Kidney epithelial cell (primary cell): ENCODE measurements at regions not wholly inside any gene's neighbourhood (a gene's known extent, or its start where the extent isn't known, plus 50 kb on each side); places are given as distances from the start of the nearest gene placed in this dataset.
"Not testable (repeated sequence)": the region's sequence is repeated elsewhere in the genome, so short reads cannot be mapped to it uniquely, and the experiment has no call there.

Source experiments
- DNase-seq: peaks from one replicate; pipeline ENCODE4 v3.0.0-alpha.2; 2010; ENCODE audit warnings: low read depth
- H3K27me3 ChIP-seq: 2 replicates; pipeline ENCODE4 v1.6.0; 2011; ENCODE audit warnings: low read length; ENCODE audit not compliant: control insufficient read depth, insufficient read depth
- H3K36me3 ChIP-seq: 2 replicates; pipeline ENCODE4 v1.5.1; 2011; ENCODE audit warnings: low read length; ENCODE audit not compliant: control insufficient read depth, insufficient read depth
- H3K4me3 ChIP-seq: 2 replicates; pipeline ENCODE4 v1.5.1; 2011; ENCODE audit warnings: low read depth, mild to moderate bottlenecking, control low read depth, low read length
- CTCF ChIP-seq: IDR thresholded peaks from 2 replicates; pipeline ENCODE4 v1.5.1; 2011; ENCODE audit warnings: mild to moderate bottlenecking, moderate library complexity, low read length, control low read depth, inconsistent platforms; ENCODE audit not compliant: insufficient read depth, poor library complexity, severe bottlenecking

- TF ChIP-seq CTCF = no peak
- no peaks in the 10 kb centered on the region for H3K27me3 ChIP-seq
- no peak for DNase-seq
Measured at GRCh38 chr4:159582685-159583084, 479.8 kb downstream of the RAPGEF2 start.

GRCh38 chr4:159592898-159593556, 490.1 kb downstream of the RAPGEF2 start:
- no peak for TF ChIP-seq CTCF
- DNase-seq = no peak
- Histone ChIP-seq H3K36me3 (no peaks in the 10 kb centered on the region), H3K4me3 (no peak overlapping the region), H3K27me3 (no peaks in the 10 kb centered on the region)

More at GRCh38 chr4:159582685-159583084, 479.8 kb downstream of the RAPGEF2 start:
- no peak overlapping the region for H3K4me3 ChIP-seq
- no peaks in the 10 kb centered on the region for H3K36me3 ChIP-seq

GRCh38 chr4:159593681-159594080, 490.8 kb downstream of the RAPGEF2 start:
- DNase-seq = no peak
- no peak for TF ChIP-seq CTCF

GRCh38 chr4:159594576-159594975, 491.7 kb downstream of the RAPGEF2 start:
- TF ChIP-seq CTCF = no peak
- H3K36me3 ChIP-seq = no peaks in the 10 kb centered on the region
- DNase-seq = no peak
- no peak overlapping the region for H3K4me3 ChIP-seq
- H3K27me3 ChIP-seq = no peaks in the 10 kb centered on the region

More at GRCh38 chr4:159593681-159594080, 490.8 kb downstream of the RAPGEF2 start:
- Histone ChIP-seq H3K36me3 (no peaks in the 10 kb centered on the region), H3K27me3 (no peaks in the 10 kb centered on the region), H3K4me3 (no peak overlapping the region)

- not testable (repeated sequence) for H3K27me3 ChIP-seq, H3K36me3 ChIP-seq, H3K4me3 ChIP-seq, DNase-seq
Measured at GRCh38 chr4:159595101-159595500, 492.2 kb downstream of the RAPGEF2 start.

- DNase-seq = no peak
Measured at GRCh38 chr4:159598602-159599001, 495.7 kb downstream of the RAPGEF2 start.

More at GRCh38 chr4:159598602-159599001, 495.7 kb downstream of the RAPGEF2 start:
- Histone ChIP-seq H3K27me3 (no peaks in the 10 kb centered on the region), H3K36me3 (no peaks in the 10 kb centered on the region), H3K4me3 (no peak overlapping the region)
- TF ChIP-seq CTCF = no peak
